ENCODE measurements at regions not wholly inside any gene's neighbourhood (a gene's known extent, or its start where the extent isn't known, plus 50 kb on each side); places are given as distances from the start of the nearest gene placed in this dataset.
A peak's percentile ranks its signal among the peaks of the same experiment; 100 is the strongest.

DNA sequence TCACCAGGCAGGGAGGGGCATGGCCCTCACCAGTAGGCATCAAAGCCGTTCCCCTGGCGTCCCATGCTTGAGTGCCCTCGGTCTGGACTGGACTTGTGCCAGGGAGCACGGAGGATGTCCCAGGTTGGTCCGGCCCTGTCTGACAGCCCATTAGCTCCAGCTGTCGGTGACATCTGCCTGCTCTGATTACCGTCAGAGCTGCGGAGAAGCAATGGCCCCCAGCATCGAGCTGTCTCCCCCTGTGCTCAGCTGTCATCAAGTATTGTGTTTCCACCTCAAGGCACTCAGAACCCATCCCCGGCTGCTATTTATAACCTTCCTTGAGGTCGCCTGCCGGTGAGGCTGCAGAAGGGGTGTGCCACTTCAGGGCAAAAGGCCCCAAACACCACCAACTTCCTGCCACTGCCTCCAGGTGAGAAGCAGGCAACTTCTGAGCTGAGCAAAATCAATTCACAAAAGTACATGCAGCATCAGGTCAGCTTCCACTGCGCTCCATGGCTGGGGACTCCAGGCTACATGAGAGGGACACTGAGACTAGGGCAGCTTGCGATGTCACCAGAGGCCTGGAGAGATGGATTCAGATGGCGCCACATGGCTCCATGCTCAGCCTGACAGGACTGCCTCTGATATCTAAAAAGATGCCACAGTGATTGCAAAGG lies 142.7 kb downstream of the C5orf15 start:
- H3K4me3 ChIP-seq (ENCODE audit: low read depth, low read length) = no peak overlapping the region
- no peak for DNase-seq (ENCODE audit: low read depth)
- TF ChIP-seq, protein P1, sequence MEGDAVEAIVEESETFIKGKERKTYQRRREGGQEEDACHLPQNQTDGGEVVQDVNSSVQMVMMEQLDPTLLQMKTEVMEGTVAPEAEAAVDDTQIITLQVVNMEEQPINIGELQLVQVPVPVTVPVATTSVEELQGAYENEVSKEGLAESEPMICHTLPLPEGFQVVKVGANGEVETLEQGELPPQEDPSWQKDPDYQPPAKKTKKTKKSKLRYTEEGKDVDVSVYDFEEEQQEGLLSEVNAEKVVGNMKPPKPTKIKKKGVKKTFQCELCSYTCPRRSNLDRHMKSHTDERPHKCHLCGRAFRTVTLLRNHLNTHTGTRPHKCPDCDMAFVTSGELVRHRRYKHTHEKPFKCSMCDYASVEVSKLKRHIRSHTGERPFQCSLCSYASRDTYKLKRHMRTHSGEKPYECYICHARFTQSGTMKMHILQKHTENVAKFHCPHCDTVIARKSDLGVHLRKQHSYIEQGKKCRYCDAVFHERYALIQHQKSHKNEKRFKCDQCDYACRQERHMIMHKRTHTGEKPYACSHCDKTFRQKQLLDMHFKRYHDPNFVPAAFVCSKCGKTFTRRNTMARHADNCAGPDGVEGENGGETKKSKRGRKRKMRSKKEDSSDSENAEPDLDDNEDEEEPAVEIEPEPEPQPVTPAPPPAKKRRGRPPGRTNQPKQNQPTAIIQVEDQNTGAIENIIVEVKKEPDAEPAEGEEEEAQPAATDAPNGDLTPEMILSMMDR (conservative IDR thresholded peaks at IDR 0.05; ENCODE audit: low read depth, low read length) = no peak

DNA sequence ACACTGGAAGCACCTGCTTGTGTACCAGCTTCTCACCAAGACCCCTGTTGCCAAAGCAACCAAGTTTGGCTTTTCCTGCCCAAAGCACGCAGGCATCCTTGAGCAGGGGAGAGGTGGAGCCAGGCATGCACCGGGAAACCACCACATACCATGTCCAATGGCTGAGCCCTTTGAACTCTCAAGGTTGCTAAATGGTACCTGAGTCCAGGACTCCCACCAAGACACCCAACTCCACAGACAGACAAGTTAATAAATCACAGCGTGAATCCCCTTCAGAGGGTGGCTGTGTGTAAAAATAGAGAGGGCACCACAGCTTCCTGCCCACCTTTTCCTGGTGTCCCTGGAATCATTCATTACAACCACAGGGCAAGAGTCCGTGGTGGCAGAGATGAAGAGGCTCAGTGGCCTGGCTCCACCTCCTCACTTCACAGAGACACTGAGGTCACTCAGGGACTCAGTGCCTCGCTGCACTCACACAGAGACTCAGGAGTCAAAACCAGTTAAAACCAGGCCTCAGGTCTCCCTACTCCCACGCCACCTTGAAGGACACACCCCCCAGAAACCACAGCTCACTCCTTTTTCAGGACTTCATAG lies 143.7 kb downstream of the C5orf15 start:
- no peak overlapping the region for H3K4me3 ChIP-seq (ENCODE audit: low read depth, low read length)
- TF ChIP-seq, protein P1 (conservative IDR thresholded peaks at IDR 0.05; ENCODE audit: low read depth, low read length) = no peak
- no peak for DNase-seq (ENCODE audit: low read depth)

DNA sequence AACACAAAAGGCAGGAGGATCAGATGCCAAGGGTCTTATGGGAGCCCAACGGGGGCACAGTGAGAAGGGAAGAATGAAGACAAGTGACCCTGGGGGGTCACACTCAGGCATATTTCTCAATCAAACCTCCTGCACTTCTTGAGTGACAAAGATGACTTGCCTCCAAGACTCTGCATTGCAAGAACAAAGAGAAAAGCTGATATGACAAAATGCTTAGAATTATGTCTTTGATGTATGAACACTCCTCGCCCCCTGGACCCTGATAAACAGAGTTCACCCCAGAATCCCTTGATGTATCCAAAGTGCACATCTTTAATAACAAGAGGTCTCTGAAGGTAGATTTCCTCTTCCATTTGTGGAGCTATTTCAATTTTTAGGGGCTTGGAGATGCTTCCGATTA lies 146.5 kb downstream of the C5orf15 start:
- no peak for DNase-seq (ENCODE audit: low read depth)
- no peak overlapping the region for H3K4me3 ChIP-seq (ENCODE audit: low read depth, low read length)
- TF ChIP-seq, protein P1 (conservative IDR thresholded peaks at IDR 0.05; ENCODE audit: low read depth, low read length) = no peak

DNA sequence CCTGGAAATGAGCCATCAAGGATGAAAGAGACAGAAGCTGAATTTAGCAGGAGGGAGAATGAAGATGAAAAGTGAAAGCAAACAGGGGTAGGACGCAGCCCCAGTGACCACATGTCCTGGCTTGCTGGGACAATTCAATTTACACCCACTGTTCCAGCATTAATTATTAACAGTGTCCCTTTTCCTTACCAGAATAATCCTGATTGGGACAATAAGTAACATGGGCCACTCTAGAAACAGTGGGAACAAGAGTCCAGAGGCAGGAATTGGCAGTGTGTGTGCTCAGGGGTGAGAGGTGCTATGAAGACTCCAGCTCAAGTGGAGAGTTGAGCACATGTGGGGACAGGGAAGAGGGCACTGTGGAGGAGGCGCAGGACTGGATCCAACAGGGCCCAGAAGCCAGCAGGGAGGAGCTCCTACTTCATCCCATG lies 147.1 kb downstream of the C5orf15 start:
- H3K4me3 ChIP-seq (ENCODE audit: low read depth, low read length) = no peak overlapping the region

DNA sequence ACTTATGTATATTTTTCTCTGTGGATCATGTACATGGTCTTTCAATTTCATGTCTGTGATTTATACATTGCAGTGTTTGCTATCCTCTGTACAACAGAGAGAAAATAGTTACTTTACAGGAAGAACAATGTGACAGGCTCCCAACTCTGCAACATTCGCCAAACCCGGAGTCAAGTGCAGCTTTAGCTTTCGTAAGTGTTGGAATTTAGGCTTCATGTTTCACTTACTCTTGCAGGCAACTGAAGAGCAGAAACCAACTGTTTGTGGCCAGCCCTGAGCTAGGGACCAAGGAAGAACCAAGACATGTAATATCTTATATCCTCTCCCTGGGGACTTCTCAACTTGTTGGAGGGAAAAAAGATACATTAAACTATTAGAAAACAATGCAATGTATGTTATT lies 147.9 kb downstream of the C5orf15 start:
- H3K4me3 ChIP-seq (ENCODE audit: low read depth, low read length) = no peak overlapping the region
- TF ChIP-seq, protein P1 (conservative IDR thresholded peaks at IDR 0.05; ENCODE audit: low read depth, low read length) = no peak
- DNase-seq (ENCODE audit: low read depth) = peak; percentile 46

More for the DNA sequence above, 147.1 kb downstream of the C5orf15 start:
- no peak for DNase-seq (ENCODE audit: low read depth)
- TF ChIP-seq, protein P1 (conservative IDR thresholded peaks at IDR 0.05; ENCODE audit: low read depth, low read length) = no peak

DNA sequence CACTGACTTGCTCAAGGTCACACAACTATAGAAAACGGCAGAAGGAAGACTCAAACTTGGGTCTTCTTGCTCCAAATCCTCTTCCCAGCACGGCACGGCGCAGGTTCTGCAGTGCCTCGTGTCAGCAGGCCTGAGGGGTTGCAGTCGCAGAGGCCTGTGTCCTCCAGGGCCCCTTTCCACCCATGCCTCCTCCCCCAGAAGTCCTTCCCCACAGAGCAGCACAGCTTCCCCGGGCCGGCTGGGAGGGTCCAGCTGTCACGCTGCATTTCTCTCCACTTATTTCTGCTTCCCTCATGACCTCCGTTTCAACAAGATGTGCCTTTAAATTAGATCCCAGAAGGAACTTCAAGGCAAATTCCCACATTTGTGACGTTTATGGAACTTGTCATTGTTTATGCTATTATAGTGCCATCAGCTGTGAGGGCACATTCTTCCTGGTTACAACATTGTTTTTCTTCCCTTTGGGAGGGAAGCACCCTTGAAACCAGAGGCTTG lies 148.4 kb downstream of the C5orf15 start:
- H3K4me3 ChIP-seq (ENCODE audit: low read depth, low read length) = no peak overlapping the region
- TF ChIP-seq, protein P1 (conservative IDR thresholded peaks at IDR 0.05; ENCODE audit: low read depth, low read length) = no peak
- DNase-seq (ENCODE audit: low read depth) = no peak
